ENCODE measurements at regions not wholly inside any gene's neighbourhood (a gene's known extent, or its start where the extent isn't known, plus 50 kb on each side); places are given as distances from the start of the nearest gene placed in this dataset.

GRCh38 chr6:100261486-100261885, 203.2 kb downstream of the SIM1 start:
- no peak for TF ChIP-seq JUND (IDR thresholded peaks at IDR 0.05; ENCODE audit: low read depth)
- in situ Hi-C loops (cut with HindIII; ENCODE audit: low pct_unique_long_range_greater_than_20kb, low sequenced_read_pairs), result no loop called here
- DNase-seq (ENCODE audit: low read depth in 1 of 2, low spot score in 1 of 2), result peak in 1 of 2 experiments; percentile 0

- no peak for TF ChIP-seq JUND (IDR thresholded peaks at IDR 0.05; ENCODE audit: low read depth)
- in situ Hi-C loops (cut with HindIII; ENCODE audit: low pct_unique_long_range_greater_than_20kb, low sequenced_read_pairs), result no loop called here
- DNase-seq (ENCODE audit: low read depth in 1 of 2, low spot score in 1 of 2), result no peak
Observed at GRCh38 chr6:100260584-100260983, 204.1 kb downstream of the SIM1 start.

GRCh38 chr6:100259865-100260264, 204.9 kb downstream of the SIM1 start:
- in situ Hi-C loops (cut with HindIII; ENCODE audit: low pct_unique_long_range_greater_than_20kb, low sequenced_read_pairs), result no loop called here
- no peak for TF ChIP-seq JUND (IDR thresholded peaks at IDR 0.05; ENCODE audit: low read depth)
- no peak for DNase-seq (ENCODE audit: low read depth in 1 of 2, low spot score in 1 of 2)

- DNase-seq (ENCODE audit: low read depth in 1 of 2, low spot score in 1 of 2), result no peak
- no peak for TF ChIP-seq JUND (IDR thresholded peaks at IDR 0.05; ENCODE audit: low read depth)
- in situ Hi-C loops (cut with HindIII; ENCODE audit: low pct_unique_long_range_greater_than_20kb, low sequenced_read_pairs), result no loop called here
Observed at GRCh38 chr6:100258752-100259151, 206.0 kb downstream of the SIM1 start.

GRCh38 chr6:100257793-100258395, 206.8 kb downstream of the SIM1 start:
- DNase-seq (ENCODE audit: low read depth in 1 of 2, low spot score in 1 of 2), result peak; percentile 1
- TF ChIP-seq JUND (IDR thresholded peaks at IDR 0.05; ENCODE audit: low read depth), result no peak
- in situ Hi-C loops (cut with HindIII; ENCODE audit: low pct_unique_long_range_greater_than_20kb, low sequenced_read_pairs), result no loop called here

- TF ChIP-seq JUND (IDR thresholded peaks at IDR 0.05; ENCODE audit: low read depth), result no peak
- in situ Hi-C loops (cut with HindIII; ENCODE audit: low pct_unique_long_range_greater_than_20kb, low sequenced_read_pairs), result no loop called here
- DNase-seq (ENCODE audit: low read depth in 1 of 2, low spot score in 1 of 2), result no peak
Observed at GRCh38 chr6:100255701-100256100, 209.0 kb downstream of the SIM1 start.

- in situ Hi-C loops (cut with HindIII; ENCODE audit: low pct_unique_long_range_greater_than_20kb, low sequenced_read_pairs), result no loop called here
- no peak for TF ChIP-seq JUND (IDR thresholded peaks at IDR 0.05; ENCODE audit: low read depth)
Observed at GRCh38 chr6:100247123-100247522, 217.6 kb downstream of the SIM1 start.

GRCh38 chr6:100246206-100246605, 218.5 kb downstream of the SIM1 start:
- in situ Hi-C loops (cut with HindIII; ENCODE audit: low pct_unique_long_range_greater_than_20kb, low sequenced_read_pairs), result no loop called here
- no peak for DNase-seq (ENCODE audit: low read depth in 1 of 2, low spot score in 1 of 2)
- TF ChIP-seq JUND (IDR thresholded peaks at IDR 0.05; ENCODE audit: low read depth), result no peak

More at GRCh38 chr6:100247123-100247522, 217.6 kb downstream of the SIM1 start:
- DNase-seq (ENCODE audit: low read depth in 1 of 2, low spot score in 1 of 2), result no peak

GRCh38 chr6:100240798-100241197, 223.9 kb downstream of the SIM1 start:
- no peak for TF ChIP-seq JUND (IDR thresholded peaks at IDR 0.05; ENCODE audit: low read depth)
- no peak for DNase-seq (ENCODE audit: low read depth in 1 of 2, low spot score in 1 of 2)
- in situ Hi-C loops (cut with HindIII; ENCODE audit: low pct_unique_long_range_greater_than_20kb, low sequenced_read_pairs), result no loop called here

GRCh38 chr6:100237821-100238220, 226.9 kb downstream of the SIM1 start:
- in situ Hi-C loops (cut with HindIII; ENCODE audit: low pct_unique_long_range_greater_than_20kb, low sequenced_read_pairs), result no loop called here
- no peak for DNase-seq (ENCODE audit: low read depth in 1 of 2, low spot score in 1 of 2)

GRCh38 chr6:100236389-100236788, 228.3 kb downstream of the SIM1 start:
- TF ChIP-seq JUND (IDR thresholded peaks at IDR 0.05; ENCODE audit: low read depth), result no peak
- no peak for DNase-seq (ENCODE audit: low read depth in 1 of 2, low spot score in 1 of 2)
- in situ Hi-C loops (cut with HindIII; ENCODE audit: low pct_unique_long_range_greater_than_20kb, low sequenced_read_pairs), result no loop called here

More at GRCh38 chr6:100237821-100238220, 226.9 kb downstream of the SIM1 start:
- no peak for TF ChIP-seq JUND (IDR thresholded peaks at IDR 0.05; ENCODE audit: low read depth)

GRCh38 chr6:100235631-100236030, 229.1 kb downstream of the SIM1 start:
- in situ Hi-C loops (cut with HindIII; ENCODE audit: low pct_unique_long_range_greater_than_20kb, low sequenced_read_pairs), result no loop called here
- TF ChIP-seq JUND (IDR thresholded peaks at IDR 0.05; ENCODE audit: low read depth), result no peak
- no peak for DNase-seq (ENCODE audit: low read depth in 1 of 2, low spot score in 1 of 2)

- in situ Hi-C loops (cut with HindIII; ENCODE audit: low pct_unique_long_range_greater_than_20kb, low sequenced_read_pairs), result no loop called here
Observed at GRCh38 chr6:100234625-100235024, 230.1 kb downstream of the SIM1 start.

More at GRCh38 chr6:100234625-100235024, 230.1 kb downstream of the SIM1 start:
- TF ChIP-seq JUND (IDR thresholded peaks at IDR 0.05; ENCODE audit: low read depth), result no peak
- no peak for DNase-seq (ENCODE audit: low read depth in 1 of 2, low spot score in 1 of 2)

All from T47D (cell line).